IMR-90 (cell line): ENCODE measurements at regions not wholly inside any gene's neighbourhood (a gene's known extent, or its start where the extent isn't known, plus 50 kb on each side); places are given as distances from the start of the nearest gene placed in this dataset.

Experiments
- ATAC-seq: fragments of 200-7000 bp; cut with Tn5 transposase; 2 replicates; pipeline ENCODE4 v1.9.1; 2020; ENCODE audit warnings: low read depth, mild to moderate bottlenecking, moderate library complexity
- BruUV-seq: library from RNA; stranded (reverse); fragments of 400-500 nt; replicated peaks from 2 replicates; lab custom pipeline; 2021; lab: Mats Ljungman, UMichigan
- CTCF ChIA-PET: fragments of 300-600 bp; formaldehyde crosslinking; extraction: SDS; loops from one replicate; lab custom pipeline; 2021; ENCODE audit warnings: antibody characterized with exemption; lab: Yijun Ruan, JAX
- POLR2A ChIA-PET: fragments of 300-600 bp; sonication (Branson Sonifier 250); formaldehyde crosslinking; loops from one replicate; lab custom pipeline; 2022; ENCODE audit warnings: antibody characterized with exemption; ENCODE audit not compliant: unreplicated experiment; lab: Charles Lee
- DNase-seq: peaks from one replicate; pipeline ENCODE4 v3.0.0; 2013
- H2AFZ ChIP-seq: replicated peaks from 2 replicates; pipeline ENCODE3; 2013; ENCODE audit warnings: low read length, mild to moderate bottlenecking; ENCODE audit not compliant: poor library complexity
- H2AK5ac ChIP-seq: 2 replicates; pipeline ENCODE4 v1.6.1; 2013; ENCODE audit warnings: low read depth, low read length, inconsistent platforms
- H2AK9ac ChIP-seq: replicated peaks from 2 replicates; pipeline ENCODE3; 2013; ENCODE audit warnings: mild to moderate bottlenecking, low read depth, low read length, moderate library complexity; ENCODE audit not compliant: poor library complexity
- H2BK120ac ChIP-seq: 2 replicates; pipeline ENCODE4 v1.6.1; 2013; ENCODE audit warnings: low read depth, low read length, inconsistent platforms
- H2BK15ac ChIP-seq: 3 replicates; pipeline ENCODE4 v1.6.1; 2013; ENCODE audit warnings: low read depth, low read length, inconsistent platforms
- H2BK20ac ChIP-seq: 2 replicates; pipeline ENCODE4 v1.6.1; 2013; ENCODE audit warnings: low read depth, mild to moderate bottlenecking, inconsistent platforms, low read length, moderate library complexity
- H2BK5ac ChIP-seq: 2 replicates; pipeline ENCODE4 v1.6.1; 2013; ENCODE audit warnings: mild to moderate bottlenecking, low read depth, low read length, inconsistent platforms; ENCODE audit not compliant: poor library complexity, severe bottlenecking
- H3K14ac ChIP-seq: replicated peaks from 2 replicates; pipeline ENCODE4 v1.6.1; 2013; ENCODE audit warnings: low read depth, low read length, inconsistent platforms
- H3K18ac ChIP-seq: 2 replicates; pipeline ENCODE4 v1.6.1; 2013; ENCODE audit warnings: low read depth, low read length, control low read depth
- H3K23ac ChIP-seq: 2 replicates; pipeline ENCODE4 v1.6.1; 2013; ENCODE audit warnings: low read depth, low read length, inconsistent platforms
- H3K27ac ChIP-seq: 2 replicates; pipeline ENCODE4 v1.5.1; 2013; ENCODE audit warnings: mild to moderate bottlenecking, control low read depth, low read length; ENCODE audit not compliant: insufficient read depth
- H3K27me3 ChIP-seq: 2 replicates; pipeline ENCODE4 v1.6.1; 2013; ENCODE audit warnings: low read length; ENCODE audit not compliant: control insufficient read depth, insufficient read depth
- H3K36me3 ChIP-seq: 2 replicates; pipeline ENCODE4 v1.6.1; 2013; ENCODE audit warnings: low read length, mixed read lengths; ENCODE audit not compliant: control insufficient read depth, insufficient read depth
- H3K4ac ChIP-seq: 2 replicates; pipeline ENCODE4 v1.6.1; 2013; ENCODE audit warnings: low read depth, low read length, inconsistent platforms
- H3K4me1 ChIP-seq: 2 replicates; pipeline ENCODE4 v1.6.1; 2013; ENCODE audit warnings: low read length, mixed read lengths; ENCODE audit not compliant: control insufficient read depth, insufficient read depth
- H3K4me2 ChIP-seq: 2 replicates; pipeline ENCODE4 v1.6.1; 2013; ENCODE audit warnings: low read depth, mild to moderate bottlenecking, control low read depth, low read length, moderate library complexity
- H3K4me3 ChIP-seq: 2 replicates; pipeline ENCODE4 v1.5.1; 2013; ENCODE audit warnings: low read depth, mild to moderate bottlenecking, control low read depth, low read length, moderate library complexity; ENCODE audit not compliant: insufficient read depth
- H3K56ac ChIP-seq: 2 replicates; pipeline ENCODE4 v1.6.1; 2013; ENCODE audit warnings: low read length, inconsistent platforms; ENCODE audit not compliant: insufficient read depth; ENCODE audit errors: extremely low read depth
- H3K79me1 ChIP-seq, 2 experiments: 2 replicates each; pipeline ENCODE4 v1.6.1; 2013; ENCODE audit warnings: low read length in 2 of 2, inconsistent platforms in 1 of 2, low read depth in 1 of 2
- H3K9ac ChIP-seq: 2 replicates; pipeline ENCODE4 v1.6.1; 2013; ENCODE audit warnings: low read depth, low read length, control low read depth
- H3K9me1 ChIP-seq: 2 replicates; pipeline ENCODE4 v1.6.1; 2013; ENCODE audit warnings: low read length, inconsistent platforms; ENCODE audit not compliant: insufficient read depth
- H3K9me3 ChIP-seq: 2 replicates; pipeline ENCODE4 v1.6.1; 2013; ENCODE audit warnings: low read length; ENCODE audit not compliant: control insufficient read depth, insufficient read depth
- H4K20me1 ChIP-seq: 2 replicates; pipeline ENCODE4 v1.6.1; 2013; ENCODE audit warnings: low read length, inconsistent platforms; ENCODE audit not compliant: insufficient read depth
- H4K5ac ChIP-seq: 2 replicates; pipeline ENCODE4 v1.6.1; 2013; ENCODE audit warnings: mild to moderate bottlenecking, low read depth, low read length, control low read depth
- H4K8ac ChIP-seq, 2 experiments: 2 replicates each; pipeline ENCODE4 v1.6.1; 2013; ENCODE audit warnings: low read depth in 2 of 2, low read length in 2 of 2, control low read depth in 1 of 2, inconsistent platforms in 1 of 2
- H4K91ac ChIP-seq: 2 replicates; pipeline ENCODE4 v1.6.1; 2013; ENCODE audit warnings: low read depth, low read length, inconsistent platforms; ENCODE audit not compliant: insufficient read depth
- FOS ChIP-seq: fragments of 150-350 bp; IDR thresholded peaks from 2 replicates; pipeline ENCODE4 v1.6.1; 2016; ENCODE audit warnings: low read depth, low read length
- MXI1 ChIP-seq: IDR thresholded peaks from 2 replicates; pipeline ENCODE4 v1.6.1; 2012; ENCODE audit warnings: low read depth, mild to moderate bottlenecking, low read length, moderate library complexity, borderline replicate concordance
- NFE2L2 ChIP-seq: fragments of 150-350 bp; IDR thresholded peaks from 2 replicates; pipeline ENCODE4 v1.6.1; 2016; ENCODE audit warnings: low read depth, mild to moderate bottlenecking, low read length
- WGBS, 2 experiments: methylation state at CpG; one replicate each; pipeline versions ENCODE4 v1.1.5 to v1.1.7; 2013; ENCODE audit warnings: missing lambda C conversion rate in 2 of 2; ENCODE audit not compliant: insufficient read length in 1 of 2; ENCODE audit errors: extremely low coverage in 2 of 2; 5-methylcytosine and 5-hydroxymethylcytosine counted together
- dilution Hi-C: fragments of 300-500 bp; cut with HindIII; formaldehyde crosslinking; loops from one replicate; pipeline ENCODE4 v1.14.3; 2018; ENCODE audit warnings: low sequenced_read_pairs; ENCODE audit not compliant: unreplicated experiment
- in situ Hi-C: fragments of 300-500 bp; cut with MboI; formaldehyde crosslinking; loops from 3 replicates; pipeline ENCODE4 v1.14.3; 2019; ENCODE audit warnings: low sequenced_read_pairs, inconsistent platforms, mixed read lengths
- intact Hi-C: fragments of 100-400 bp; cut with micrococcal nuclease; formaldehyde crosslinking; loops from 2 replicates; pipeline ENCODE4 v1.10.0; 2022

DNA sequence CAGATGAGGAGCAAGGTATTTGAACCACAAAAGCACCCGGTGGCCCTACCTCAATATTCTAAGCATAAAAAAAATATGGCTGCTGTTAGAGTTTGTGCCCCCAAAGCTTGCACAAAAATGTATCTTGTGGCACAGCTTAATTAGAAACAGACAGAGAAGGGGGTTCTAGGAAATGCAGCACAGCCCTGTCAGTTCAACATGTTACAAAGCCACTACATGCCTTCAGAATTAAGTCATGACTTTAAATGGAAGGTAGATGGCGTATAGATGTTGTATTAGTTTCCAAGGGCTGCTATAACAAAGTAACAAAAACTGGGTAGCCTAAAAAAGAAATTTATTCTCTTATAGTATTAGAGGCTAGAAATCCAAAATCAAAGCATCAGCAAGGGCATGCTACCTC, 703.8 kb downstream of the DIAPH3 start:
- Histone ChIP-seq H3K23ac (0 out of 2 replicates have a peak overlapping the region, but pooled peaks have one; percentile 86), H3K27me3 (no peaks in the 10 kb centered on the region), H3K14ac (no peak overlapping the region), H3K4me3 (no peak overlapping the region), H3K9me3 (peaks cover 2% of the 10 kb centered on the region), H4K91ac (no peak overlapping the region), H4K8ac (peak overlapping the region in 1 of 2 experiments; percentile 90; a peak in 1 of 4 replicates), H3K36me3 (no peaks in the 10 kb centered on the region), H2BK20ac (peak overlapping the region; percentile 87; the same call in 1 of the 2 replicates), H4K5ac (peak overlapping the region; percentile 3; the same call in 1 of the 2 replicates), H3K79me1 (no peaks in the 10 kb centered on the region), H2BK120ac (peak overlapping the region; percentile 90), H4K20me1 (no peaks in the 10 kb centered on the region), H2BK5ac (peak overlapping the region; percentile 95), H3K56ac (no peak overlapping the region), H2AFZ (peak overlapping the region; percentile 12), H3K4me2 (no peak overlapping the region), H2AK5ac (peak overlapping the region; percentile 39; the same call in 1 of the 2 replicates), H3K4me1 (peaks cover 6% of the 10 kb centered on the region), H3K27ac (no peak overlapping the region), H2BK15ac (no peak overlapping the region), H3K9ac (no peak overlapping the region), H3K4ac (peak overlapping the region; percentile 69), H3K18ac (no peak overlapping the region), H3K9me1 (no peaks in the 10 kb centered on the region), H2AK9ac (peak overlapping the region; percentile 35)
- dilution Hi-C loops: no loop called here
- ATAC-seq (no peak), DNase-seq (peak; percentile 41)
- TF ChIP-seq MXI1 (no peak), NFE2L2 (no peak), FOS (no peak)
- no TSS peak for BruUV-seq
- intact Hi-C loops: no loop called here
- WGBS, 2 experiments: no CpG with 5 or more reads among the region's 2 CpGs
- ChIA-PET CTCF (no interaction called here), POLR2A (no interaction called here)
- in situ Hi-C loops: no loop called here
